Activated CD8-positive, alpha-beta T cell treated with anti-CD3 and anti-CD28 coated beads for 36 hours (primary cell): ENCODE measurements at regions not wholly inside any gene's neighbourhood (a gene's known extent, or its start where the extent isn't known, plus 50 kb on each side); places are given as distances from the start of the nearest gene placed in this dataset.
"Not testable (repeated sequence)": the region's sequence is repeated elsewhere in the genome, so short reads cannot be mapped to it uniquely, and the experiment has no call there.

ENCODE experiments used
- ATAC-seq: fragments of 200-7000 bp; cut with Tn5 transposase; one replicate; pipeline ENCODE4 v1.10.0; 2021; ENCODE audit warnings: mild to moderate bottlenecking, moderate library complexity
- CTCF ChIA-PET: fragments of 350-600 bp; sonication (Branson Sonifier 250); formaldehyde crosslinking; loops from one replicate; lab custom pipeline; 2021; ENCODE audit warnings: antibody characterized with exemption; lab: Charles Lee
- POLR2A ChIA-PET: fragments of 350-600 bp; sonication (Branson Sonifier 250); formaldehyde crosslinking; loops from one replicate; lab custom pipeline; 2021; ENCODE audit warnings: antibody characterized with exemption; lab: Charles Lee
- DNase-seq: peaks from one replicate; pipeline ENCODE4 v3.0.0-alpha.2; 2020
- H3K27ac Mint-ChIP-seq: one replicate; pipeline ENCODE4 v1.8.0; 2021; ENCODE audit warnings: mild to moderate bottlenecking, mixed read lengths
- H3K27me3 Mint-ChIP-seq: one replicate; pipeline ENCODE4 v1.8.0; 2021; ENCODE audit warnings: mixed read lengths
- H3K36me3 Mint-ChIP-seq: one replicate; pipeline ENCODE4 v1.8.0; 2021; ENCODE audit warnings: low read depth, mixed read lengths
- H3K4me1 Mint-ChIP-seq: one replicate; pipeline ENCODE4 v1.8.0; 2021; ENCODE audit warnings: low read depth, mixed read lengths
- H3K4me3 Mint-ChIP-seq: one replicate; pipeline ENCODE4 v1.8.0; 2021; ENCODE audit warnings: mild to moderate bottlenecking, moderate library complexity, mixed read lengths
- H3K9me3 Mint-ChIP-seq: one replicate; pipeline ENCODE4 v1.8.0; 2021; ENCODE audit warnings: mixed read lengths
- intact Hi-C: fragments of 100-400 bp; cut with micrococcal nuclease; formaldehyde crosslinking; loops from one replicate; pipeline ENCODE4 v1.10.0; 2022
- TF ChIP-seq, protein P1 (sequence below): fragments of 200-600 bp; IDR thresholded peaks from one replicate; pipeline ENCODE4 v1.8.0; 2022; ENCODE audit warnings: antibody characterized with exemption, mild to moderate bottlenecking

DNA sequence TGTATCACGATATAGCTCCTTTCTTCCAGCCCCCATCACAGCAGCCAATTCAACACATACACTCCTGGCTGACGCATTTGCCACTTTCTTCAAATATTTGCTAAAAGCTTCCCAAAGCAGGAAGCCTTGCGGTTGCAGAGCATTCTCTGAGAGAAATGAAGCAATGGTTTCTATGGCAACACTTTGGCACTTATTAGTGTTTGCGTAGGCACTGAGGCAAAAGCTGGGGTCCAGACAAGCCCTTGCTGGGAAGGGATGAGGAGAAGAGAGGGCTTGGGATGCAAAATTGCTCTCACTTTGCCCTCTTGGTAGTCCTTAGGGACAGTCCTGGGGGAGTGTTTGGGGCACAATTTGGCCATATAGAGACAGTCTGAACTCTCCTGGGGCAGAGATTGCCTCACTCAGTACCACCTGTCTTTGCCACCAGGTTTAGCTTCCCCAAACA lies 55.0 kb upstream of the PAK3 start:
- TF ChIP-seq, protein P1, sequence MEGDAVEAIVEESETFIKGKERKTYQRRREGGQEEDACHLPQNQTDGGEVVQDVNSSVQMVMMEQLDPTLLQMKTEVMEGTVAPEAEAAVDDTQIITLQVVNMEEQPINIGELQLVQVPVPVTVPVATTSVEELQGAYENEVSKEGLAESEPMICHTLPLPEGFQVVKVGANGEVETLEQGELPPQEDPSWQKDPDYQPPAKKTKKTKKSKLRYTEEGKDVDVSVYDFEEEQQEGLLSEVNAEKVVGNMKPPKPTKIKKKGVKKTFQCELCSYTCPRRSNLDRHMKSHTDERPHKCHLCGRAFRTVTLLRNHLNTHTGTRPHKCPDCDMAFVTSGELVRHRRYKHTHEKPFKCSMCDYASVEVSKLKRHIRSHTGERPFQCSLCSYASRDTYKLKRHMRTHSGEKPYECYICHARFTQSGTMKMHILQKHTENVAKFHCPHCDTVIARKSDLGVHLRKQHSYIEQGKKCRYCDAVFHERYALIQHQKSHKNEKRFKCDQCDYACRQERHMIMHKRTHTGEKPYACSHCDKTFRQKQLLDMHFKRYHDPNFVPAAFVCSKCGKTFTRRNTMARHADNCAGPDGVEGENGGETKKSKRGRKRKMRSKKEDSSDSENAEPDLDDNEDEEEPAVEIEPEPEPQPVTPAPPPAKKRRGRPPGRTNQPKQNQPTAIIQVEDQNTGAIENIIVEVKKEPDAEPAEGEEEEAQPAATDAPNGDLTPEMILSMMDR, result no peak

DNA sequence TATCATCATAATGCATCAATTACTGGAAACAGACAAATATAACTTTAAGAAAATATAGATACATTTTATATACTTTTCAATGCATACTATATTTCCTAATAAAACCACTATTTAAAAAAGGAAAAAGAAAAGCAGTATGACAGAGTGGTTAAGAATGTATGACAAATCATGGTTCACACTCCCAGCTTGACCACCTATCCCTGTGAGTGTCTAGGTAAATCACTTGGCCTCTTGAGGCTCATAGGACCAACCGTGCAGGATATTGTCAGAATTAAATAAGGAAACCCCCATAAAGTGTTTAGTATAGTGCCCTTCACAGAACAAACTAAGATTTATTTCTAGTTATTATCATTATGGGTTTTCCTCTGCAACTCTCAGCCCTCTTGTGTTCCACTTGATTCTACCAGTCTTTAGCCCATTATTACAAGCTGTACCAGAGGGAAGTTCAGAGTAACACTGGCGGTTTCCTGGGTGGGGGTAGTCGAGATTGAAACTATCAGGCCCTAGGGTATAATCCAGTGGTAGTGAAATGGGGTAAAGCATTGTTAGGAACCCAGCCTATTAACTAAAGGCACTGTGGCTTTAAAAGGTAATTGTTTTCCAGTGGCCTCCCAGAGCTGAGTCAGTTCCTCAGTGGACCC lies 55.5 kb upstream of the PAK3 start:
- POLR2A ChIA-PET, result no interaction called here
- H3K36me3 Mint-ChIP-seq, result no peaks in the 10 kb centered on the region
- H3K9me3 Mint-ChIP-seq, result no peaks in the 10 kb centered on the region
- no peaks in the 10 kb centered on the region for H3K4me1 Mint-ChIP-seq
- no peak for ATAC-seq
- H3K27me3 Mint-ChIP-seq, result no peaks in the 10 kb centered on the region
- TF ChIP-seq, protein P1, result no peak
- H3K4me3 Mint-ChIP-seq, result no peak overlapping the region
- H3K27ac Mint-ChIP-seq, result no peak overlapping the region
- intact Hi-C loops, result no loop called here
- DNase-seq, result no peak
- CTCF ChIA-PET, result no interaction called here

More for the DNA sequence above, 55.0 kb upstream of the PAK3 start:
- POLR2A ChIA-PET, result no interaction called here
- intact Hi-C loops, result no loop called here
- ATAC-seq (no peak), DNase-seq (peak; percentile 1)
- Mint-ChIP-seq H3K4me3 (no peak overlapping the region), H3K9me3 (no peaks in the 10 kb centered on the region), H3K36me3 (no peaks in the 10 kb centered on the region), H3K27ac (no peak overlapping the region), H3K27me3 (no peaks in the 10 kb centered on the region), H3K4me1 (no peaks in the 10 kb centered on the region)
- CTCF ChIA-PET, result no interaction called here

DNA sequence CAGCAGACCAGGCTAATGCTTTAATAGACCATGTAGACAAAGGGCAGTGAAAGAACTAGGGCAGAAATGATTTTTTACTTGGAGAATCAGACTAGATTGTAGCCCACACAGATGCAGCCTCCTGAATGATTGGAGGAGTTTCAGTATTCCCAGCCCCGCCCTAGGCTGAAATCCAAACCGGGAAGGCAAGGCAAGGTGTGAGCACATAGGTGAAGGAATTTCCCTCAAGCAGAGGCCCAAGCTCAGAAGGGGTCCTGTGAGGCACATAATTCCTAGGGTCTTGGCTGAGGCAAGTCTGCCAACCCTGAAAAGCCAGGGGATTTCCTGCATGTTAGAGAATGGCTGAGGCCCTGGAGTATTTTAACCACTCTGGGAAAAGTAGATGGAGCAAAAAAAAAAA lies 56.4 kb upstream of the PAK3 start:
- Mint-ChIP-seq H3K9me3 (no peaks in the 10 kb centered on the region), H3K36me3 (no peaks in the 10 kb centered on the region), H3K4me1 (no peaks in the 10 kb centered on the region), H3K27ac (no peak overlapping the region), H3K4me3 (no peak overlapping the region), H3K27me3 (no peaks in the 10 kb centered on the region)
- POLR2A ChIA-PET, result no interaction called here
- CTCF ChIA-PET, result no interaction called here
- ATAC-seq, result no peak
- no peak for DNase-seq
- TF ChIP-seq, protein P1, result no peak
- intact Hi-C loops, result no loop called here

DNA sequence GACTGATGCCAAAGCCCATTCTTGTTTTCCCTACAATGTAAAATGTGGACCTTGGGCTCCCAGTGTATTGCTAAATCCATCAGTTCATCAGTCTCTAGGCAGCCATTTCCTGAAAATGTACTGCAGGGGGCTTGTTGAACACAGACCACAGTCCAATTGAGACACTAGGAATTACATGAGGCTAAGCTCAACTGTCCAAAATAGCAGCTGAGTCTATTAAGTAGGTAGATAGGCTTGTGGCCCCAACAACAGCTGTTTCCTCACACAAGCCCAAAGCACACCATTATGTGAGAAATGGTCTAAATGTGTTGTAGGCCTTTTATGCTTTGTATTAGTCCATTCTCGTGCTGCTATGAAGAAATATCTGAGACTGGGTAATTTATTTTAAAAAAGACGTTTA lies 60.0 kb upstream of the PAK3 start:
- no peak for DNase-seq
- H3K4me1 Mint-ChIP-seq, result no peaks in the 10 kb centered on the region
- ChIA-PET CTCF (no interaction called here), POLR2A (no interaction called here)
- H3K36me3 Mint-ChIP-seq, result no peaks in the 10 kb centered on the region
- H3K27ac Mint-ChIP-seq, result no peak overlapping the region
- H3K4me3 Mint-ChIP-seq, result no peak overlapping the region
- no peaks in the 10 kb centered on the region for H3K27me3 Mint-ChIP-seq
- no peak for ATAC-seq
- TF ChIP-seq, protein P1, result no peak
- intact Hi-C loops, result no loop called here
- no peaks in the 10 kb centered on the region for H3K9me3 Mint-ChIP-seq

DNA sequence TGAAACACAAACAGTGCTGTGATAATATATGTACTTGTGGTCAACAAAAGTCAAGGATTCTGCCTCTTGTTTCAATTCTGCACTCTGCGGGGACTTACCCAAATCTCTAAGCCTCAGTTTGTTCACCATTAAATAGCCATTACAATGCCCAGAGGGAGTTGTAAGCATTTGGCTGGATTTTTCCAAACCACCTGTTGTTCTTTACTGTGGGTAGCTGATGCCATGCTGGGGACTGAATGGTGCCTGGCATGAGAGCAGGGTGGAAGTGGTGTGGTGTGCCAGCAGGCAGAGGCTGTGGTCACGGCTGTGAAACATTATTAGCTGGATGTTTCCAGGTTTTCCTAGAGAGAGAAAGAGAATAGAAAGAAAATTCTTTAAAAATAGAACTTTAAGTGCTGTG lies 60.7 kb upstream of the PAK3 start:
- Mint-ChIP-seq H3K36me3 (no peaks in the 10 kb centered on the region), H3K4me3 (no peak overlapping the region), H3K4me1 (no peaks in the 10 kb centered on the region), H3K27ac (no peak overlapping the region), H3K9me3 (no peaks in the 10 kb centered on the region), H3K27me3 (no peaks in the 10 kb centered on the region)
- DNase-seq, result no peak
- CTCF ChIA-PET, result no interaction called here
- POLR2A ChIA-PET, result no interaction called here
- intact Hi-C loops, result no loop called here
- no peak for ATAC-seq
- TF ChIP-seq, protein P1, result no peak

DNA sequence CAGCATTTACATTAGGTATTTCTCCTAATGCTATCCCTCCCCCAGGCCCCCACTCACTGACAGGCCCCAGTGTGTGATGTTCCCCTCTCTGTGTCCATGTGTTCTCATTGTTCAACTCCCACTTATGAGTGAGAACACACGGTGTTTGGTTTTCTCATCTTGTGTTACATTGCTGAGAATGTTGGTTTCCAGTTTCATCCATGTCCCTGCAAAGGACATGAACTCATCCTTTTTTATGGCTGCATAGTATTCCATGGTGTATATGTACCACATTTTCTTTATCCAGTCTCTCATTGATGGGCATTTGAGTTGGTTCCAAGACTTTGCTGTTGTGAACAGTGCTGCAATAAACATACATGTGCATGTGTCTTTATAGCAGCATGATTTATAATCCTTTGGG lies 73.0 kb upstream of the PAK3 start:
- POLR2A ChIA-PET, H3K27ac Mint-ChIP-seq, DNase-seq, H3K4me3 Mint-ChIP-seq, CTCF ChIA-PET, H3K9me3 Mint-ChIP-seq, ATAC-seq, H3K27me3 Mint-ChIP-seq, H3K36me3 Mint-ChIP-seq, intact Hi-C loops, H3K4me1 Mint-ChIP-seq: not testable (repeated sequence)
